HFF-Myc (cell line): ENCODE measurements at regions not wholly inside any gene's neighbourhood (a gene's known extent, or its start where the extent isn't known, plus 50 kb on each side); places are given as distances from the start of the nearest gene placed in this dataset.

Experiments
- DNase-seq: peaks from one replicate; pipeline ENCODE4 v3.0.0-alpha.2; 2011; ENCODE audit warnings: low read depth; ENCODE audit errors: extremely low read depth
- H3K4me3 ChIP-seq: replicated peaks from 2 replicates; pipeline ENCODE4 v1.5.1; 2011; ENCODE audit warnings: low read depth, mild to moderate bottlenecking, control low read depth, low read length
- CTCF ChIP-seq: IDR thresholded peaks from 2 replicates; pipeline ENCODE4 v1.5.1; 2012; ENCODE audit warnings: mild to moderate bottlenecking, low read depth, low read length, control low read depth; ENCODE audit errors: missing control alignments

DNA sequence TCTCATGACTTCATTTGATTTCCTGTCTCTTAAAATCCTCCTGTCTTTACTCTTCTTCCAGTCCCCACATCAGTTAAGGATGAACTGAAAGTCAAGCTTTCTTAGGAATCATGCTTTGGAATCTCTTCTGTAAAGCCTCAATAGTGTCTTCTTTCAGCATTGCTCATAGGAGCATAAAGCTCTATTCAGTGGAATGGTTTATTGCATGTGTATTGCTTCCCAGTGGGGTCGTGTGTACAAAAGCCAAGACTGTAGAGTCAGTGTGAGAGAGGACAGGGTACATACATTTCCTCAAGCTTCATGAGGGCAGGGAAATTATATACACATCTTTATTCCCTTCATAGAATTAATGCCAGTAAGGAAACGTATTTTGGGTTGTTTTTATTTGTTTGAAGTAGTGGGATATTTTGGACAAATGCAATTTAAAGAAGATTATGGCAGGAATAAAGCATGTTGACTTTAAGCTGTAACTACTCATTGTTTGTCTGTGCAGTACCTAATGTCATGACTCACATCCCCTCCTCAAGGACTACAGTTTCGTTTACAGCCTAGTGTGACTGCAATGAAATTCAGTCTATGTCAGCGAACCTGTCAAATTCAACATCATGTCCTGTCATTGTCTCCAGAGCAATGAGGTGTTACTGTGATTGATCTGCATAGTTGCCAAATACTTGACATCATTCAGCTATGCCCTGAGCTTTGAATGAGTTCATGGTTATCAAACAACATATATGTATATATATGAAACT lies 2164.2 kb downstream of the NCAM2 start:
- no peak for DNase-seq
- H3K4me3 ChIP-seq = no peak overlapping the region
- TF ChIP-seq CTCF = no peak
